ENCODE measurements at regions not wholly inside any gene's neighbourhood (a gene's known extent, or its start where the extent isn't known, plus 50 kb on each side); places are given as distances from the start of the nearest gene placed in this dataset.

GRCh38 chr6:14670806-14671205, 553.2 kb downstream of the CD83 start:
- Histone ChIP-seq H3K4me1 (ENCODE audit: control insufficient read depth, insufficient read depth, low read length) (no peaks in the 10 kb centered on the region; the same call in 1 of the 2 replicates), H3K4me2 (ENCODE audit: control insufficient read depth, insufficient read depth) (no peak overlapping the region), H4K20me1 (ENCODE audit: control insufficient read depth, insufficient read depth) (no peaks in the 10 kb centered on the region), H3K27ac (ENCODE audit: control insufficient read depth, insufficient read depth) (no peak overlapping the region), H3K9me3 (replicated peaks; ENCODE audit: control insufficient read depth, insufficient read depth, low read length) (no peaks in the 10 kb centered on the region), H3K36me3 (ENCODE audit: control insufficient read depth in 2 of 2, insufficient read depth in 2 of 2, low read length in 1 of 2) (no peaks in the 10 kb centered on the region), H3K4me3 (no peak overlapping the region), H2AFZ (ENCODE audit: control insufficient read depth, low read depth, low read length) (no peak overlapping the region), H3K79me2 (ENCODE audit: control insufficient read depth, insufficient read depth, low read length) (no peaks in the 10 kb centered on the region), H3K9ac (ENCODE audit: control insufficient read depth, insufficient read depth, low read length) (no peak overlapping the region), H3K27me3 (replicated peaks in 1 of 2; ENCODE audit: control insufficient read depth in 2 of 2, insufficient read depth in 2 of 2, low read length in 1 of 2) (peaks cover 0 to 8% of the 10 kb centered on the region in 2 experiments; a peak in 2 of 4 replicates)
- DNase-seq (ENCODE audit: low read depth, low spot score) (no peak), FAIRE-seq (no peak), ATAC-seq (no peak)
- in situ Hi-C loops (cut with MboI) = no loop called here
- ChIA-PET CTCF (interaction anchor here (2.2 kb wide), 1 partner anchor 40 kb away, joined by 5 read pairs; no protein-coding TSS in a partner anchor), RAD21 (ENCODE audit: unreplicated experiment) (interaction anchor here (1.3 to 1.7 kb wide), 2 partner anchors 10 to 34 kb away, joined by 4 to 5 read pairs; no protein-coding TSS in a partner anchor), SMC1A (ENCODE audit: uncharacterized antibody, unreplicated experiment) (interaction anchor here (0.8 to 1.2 kb wide), 2 partner anchors 10 to 106 kb away, joined by 3 to 5 read pairs; no protein-coding TSS in a partner anchor), POLR2A (no interaction called here)
- TF ChIP-seq TAF1 (IDR thresholded peaks at IDR 0.05; ENCODE audit: borderline replicate concordance, low read depth, low read length) = no peak
- TF ChIP-seq SP1 (IDR thresholded peaks at IDR 0.05; ENCODE audit: low read depth, low read length) = no peak
- TF ChIP-seq POU2F2 (IDR thresholded peaks at IDR 0.05; ENCODE audit: borderline replicate concordance, low read depth, low read length) = no peak
- no peak for TF ChIP-seq RELA (IDR thresholded peaks at IDR 0.05; ENCODE audit: borderline replicate concordance, partially characterized antibody)
- TF ChIP-seq, protein P1, sequence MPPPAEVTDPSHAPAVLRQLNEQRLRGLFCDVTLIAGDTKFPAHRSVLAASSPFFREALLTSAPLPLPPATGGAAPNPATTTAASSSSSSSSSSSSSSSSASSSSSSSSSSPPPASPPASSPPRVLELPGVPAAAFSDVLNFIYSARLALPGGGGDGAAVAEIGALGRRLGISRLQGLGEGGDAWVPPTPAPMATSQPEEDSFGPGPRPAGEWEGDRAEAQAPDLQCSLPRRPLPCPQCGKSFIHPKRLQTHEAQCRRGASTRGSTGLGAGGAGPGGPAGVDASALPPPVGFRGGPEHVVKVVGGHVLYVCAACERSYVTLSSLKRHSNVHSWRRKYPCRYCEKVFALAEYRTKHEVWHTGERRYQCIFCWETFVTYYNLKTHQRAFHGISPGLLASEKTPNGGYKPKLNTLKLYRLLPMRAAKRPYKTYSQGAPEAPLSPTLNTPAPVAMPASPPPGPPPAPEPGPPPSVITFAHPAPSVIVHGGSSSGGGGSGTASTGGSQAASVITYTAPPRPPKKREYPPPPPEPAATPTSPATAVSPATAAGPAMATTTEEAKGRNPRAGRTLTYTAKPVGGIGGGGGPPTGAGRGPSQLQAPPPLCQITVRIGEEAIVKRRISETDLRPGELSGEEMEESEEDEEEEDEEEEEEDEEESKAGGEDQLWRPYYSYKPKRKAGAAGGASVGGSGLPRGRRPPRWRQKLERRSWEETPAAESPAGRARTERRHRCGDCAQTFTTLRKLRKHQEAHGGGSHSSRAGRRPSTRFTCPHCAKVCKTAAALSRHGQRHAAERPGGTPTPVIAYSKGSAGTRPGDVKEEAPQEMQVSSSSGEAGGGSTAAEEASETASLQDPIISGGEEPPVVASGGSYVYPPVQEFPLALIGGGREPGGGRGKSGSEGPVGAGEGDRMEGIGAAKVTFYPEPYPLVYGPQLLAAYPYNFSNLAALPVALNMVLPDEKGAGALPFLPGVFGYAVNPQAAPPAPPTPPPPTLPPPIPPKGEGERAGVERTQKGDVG (CRISPR knock-in tag; IDR thresholded peaks at IDR 0.05) = no peak
- TF ChIP-seq, protein P2, sequence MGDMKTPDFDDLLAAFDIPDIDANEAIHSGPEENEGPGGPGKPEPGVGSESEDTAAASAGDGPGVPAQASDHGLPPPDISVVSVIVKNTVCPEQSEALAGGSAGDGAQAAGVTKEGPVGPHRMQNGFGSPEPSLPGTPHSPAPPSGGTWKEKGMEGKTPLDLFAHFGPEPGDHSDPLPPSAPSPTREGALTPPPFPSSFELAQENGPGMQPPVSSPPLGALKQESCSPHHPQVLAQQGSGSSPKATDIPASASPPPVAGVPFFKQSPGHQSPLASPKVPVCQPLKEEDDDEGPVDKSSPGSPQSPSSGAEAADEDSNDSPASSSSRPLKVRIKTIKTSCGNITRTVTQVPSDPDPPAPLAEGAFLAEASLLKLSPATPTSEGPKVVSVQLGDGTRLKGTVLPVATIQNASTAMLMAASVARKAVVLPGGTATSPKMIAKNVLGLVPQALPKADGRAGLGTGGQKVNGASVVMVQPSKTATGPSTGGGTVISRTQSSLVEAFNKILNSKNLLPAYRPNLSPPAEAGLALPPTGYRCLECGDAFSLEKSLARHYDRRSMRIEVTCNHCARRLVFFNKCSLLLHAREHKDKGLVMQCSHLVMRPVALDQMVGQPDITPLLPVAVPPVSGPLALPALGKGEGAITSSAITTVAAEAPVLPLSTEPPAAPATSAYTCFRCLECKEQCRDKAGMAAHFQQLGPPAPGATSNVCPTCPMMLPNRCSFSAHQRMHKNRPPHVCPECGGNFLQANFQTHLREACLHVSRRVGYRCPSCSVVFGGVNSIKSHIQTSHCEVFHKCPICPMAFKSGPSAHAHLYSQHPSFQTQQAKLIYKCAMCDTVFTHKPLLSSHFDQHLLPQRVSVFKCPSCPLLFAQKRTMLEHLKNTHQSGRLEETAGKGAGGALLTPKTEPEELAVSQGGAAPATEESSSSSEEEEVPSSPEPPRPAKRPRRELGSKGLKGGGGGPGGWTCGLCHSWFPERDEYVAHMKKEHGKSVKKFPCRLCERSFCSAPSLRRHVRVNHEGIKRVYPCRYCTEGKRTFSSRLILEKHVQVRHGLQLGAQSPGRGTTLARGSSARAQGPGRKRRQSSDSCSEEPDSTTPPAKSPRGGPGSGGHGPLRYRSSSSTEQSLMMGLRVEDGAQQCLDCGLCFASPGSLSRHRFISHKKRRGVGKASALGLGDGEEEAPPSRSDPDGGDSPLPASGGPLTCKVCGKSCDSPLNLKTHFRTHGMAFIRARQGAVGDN (IDR thresholded peaks at IDR 0.05) = no peak
- TF ChIP-seq NR2C1 (IDR thresholded peaks at IDR 0.05) = no peak
- BruUV-seq (replicated peaks) = no TSS peak
- 54% methylated on average over 7 of the region's 7 CpGs for WGBS (ENCODE audit: insufficient coverage, insufficient replicate concordance, low lambda C conversion rate, missing lambda C conversion rate)
- intact Hi-C loops (cut with micrococcal nuclease; ENCODE audit: unreplicated experiment) = no loop called here

Measured in GM12878 (cell line).